MV-4-11 (cell line): ENCODE measurements at regions not wholly inside any gene's neighbourhood (a gene's known extent, or its start where the extent isn't known, plus 50 kb on each side); places are given as distances from the start of the nearest gene placed in this dataset.

Experiments
- DNase-seq: peaks from one replicate; lab custom pipeline; 2025; lab: John Stamatoyannopoulos, UW

GRCh38 chr1:232476538-232476950 lies 153.4 kb downstream of the SIPA1L2 start:
- no peak for DNase-seq

- peak; percentile 71 for DNase-seq
Measured at GRCh38 chr1:232474826-232475225, 155.1 kb downstream of the SIPA1L2 start.

- no peak for DNase-seq
Measured at GRCh38 chr1:232473900-232474299, 156.0 kb downstream of the SIPA1L2 start.

DNA sequence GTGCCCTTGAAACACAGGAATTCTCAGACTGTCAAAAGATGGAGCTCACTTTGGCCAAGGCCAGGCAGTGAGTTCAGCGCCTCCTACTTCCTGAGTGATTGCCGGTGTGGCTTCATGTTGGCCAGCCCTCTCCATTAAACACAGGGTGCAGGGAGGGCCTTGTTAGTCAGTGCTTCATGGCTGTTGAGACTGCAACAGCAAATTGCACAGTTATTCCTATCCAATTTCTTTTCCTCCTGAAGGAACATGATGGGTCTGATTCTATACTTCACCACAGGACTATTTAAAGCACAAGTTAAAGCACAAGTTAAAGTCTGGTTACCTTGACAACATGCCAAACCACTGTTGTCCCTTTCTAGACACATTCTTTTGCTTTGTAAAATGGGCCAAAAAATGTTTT lies 156.6 kb downstream of the SIPA1L2 start:
- no peak for DNase-seq

DNA sequence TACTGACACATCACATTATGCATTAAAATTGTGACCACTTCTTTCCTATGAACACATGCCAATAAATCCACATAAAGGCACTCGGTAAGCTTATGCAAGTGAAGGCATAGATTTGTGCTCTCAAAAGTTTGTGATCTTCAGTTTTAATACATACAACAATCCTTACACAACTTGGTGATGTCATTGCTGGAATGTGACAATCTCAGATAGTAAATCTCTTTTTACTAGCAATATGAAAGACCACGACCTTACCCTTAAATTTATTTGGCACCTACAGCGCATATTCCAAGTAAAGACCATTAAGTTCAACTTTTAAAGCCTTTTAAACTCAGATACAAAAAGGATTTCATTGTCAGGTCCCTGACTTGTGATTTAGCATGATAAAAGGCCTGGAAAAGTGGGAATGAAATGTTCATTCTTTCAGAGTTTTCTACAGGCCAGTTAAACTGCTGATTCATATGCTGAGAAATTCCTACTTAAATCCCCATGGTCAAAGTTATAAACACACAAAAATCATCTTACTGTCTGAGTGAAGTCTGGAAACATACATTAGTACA lies 157.4 kb downstream of the SIPA1L2 start:
- DNase-seq: no peak

GRCh38 chr1:232471250-232471649 lies 158.7 kb downstream of the SIPA1L2 start:
- DNase-seq: peak; percentile 58

DNA sequence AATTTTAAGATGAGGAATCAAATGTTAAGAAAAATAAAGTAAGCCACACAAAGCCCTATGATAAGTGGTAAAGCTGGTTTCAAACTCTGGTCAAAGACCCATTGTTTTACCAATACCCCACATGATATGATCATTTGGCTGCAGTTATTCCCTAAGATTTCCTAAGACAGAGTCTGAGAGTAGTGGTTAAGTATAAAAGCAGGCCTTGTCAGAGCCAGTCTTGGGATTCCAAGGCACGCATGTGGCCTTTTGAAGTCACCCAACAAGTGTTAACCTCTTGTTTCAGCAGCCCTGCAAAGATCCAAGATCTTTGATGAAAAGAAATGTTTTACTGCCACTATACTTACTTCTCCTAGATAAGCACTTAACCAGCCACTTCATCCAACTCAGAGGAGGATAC lies 159.2 kb downstream of the SIPA1L2 start:
- DNase-seq: no peak

- DNase-seq: no peak
Measured at GRCh38 chr1:232468249-232468648, 161.7 kb downstream of the SIPA1L2 start.

DNA sequence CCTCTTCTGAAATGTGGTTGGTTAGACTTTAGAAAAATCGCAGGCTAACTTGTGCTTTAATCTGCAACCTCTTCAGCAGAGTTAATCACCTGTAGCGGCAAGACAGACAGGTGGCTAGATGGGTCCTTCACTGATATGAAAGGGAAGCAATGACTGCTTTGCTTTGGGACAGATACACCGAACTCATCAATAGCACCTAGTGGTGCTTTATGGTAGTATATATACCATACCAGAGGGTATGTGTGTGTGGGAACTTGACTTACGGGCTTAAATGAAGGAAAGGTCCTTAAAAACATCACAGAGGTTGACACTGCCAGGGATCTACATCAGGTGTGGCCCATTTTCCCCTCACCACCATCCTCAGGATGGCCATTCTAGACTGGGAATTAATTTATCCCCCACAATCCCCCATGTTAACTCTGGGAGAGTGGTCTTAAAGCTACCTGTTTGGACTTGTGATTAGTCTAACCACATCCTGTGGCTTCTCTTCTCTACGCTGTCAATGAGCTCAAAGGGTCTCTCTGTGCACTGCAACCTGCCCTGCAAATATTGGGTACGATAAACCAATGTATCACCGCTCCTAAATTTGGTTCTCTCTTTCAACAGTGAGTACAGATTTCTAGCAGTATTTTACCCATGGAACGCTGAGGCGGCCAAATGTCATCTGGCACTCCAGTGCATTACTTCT lies 162.7 kb downstream of the SIPA1L2 start:
- DNase-seq: no peak

DNA sequence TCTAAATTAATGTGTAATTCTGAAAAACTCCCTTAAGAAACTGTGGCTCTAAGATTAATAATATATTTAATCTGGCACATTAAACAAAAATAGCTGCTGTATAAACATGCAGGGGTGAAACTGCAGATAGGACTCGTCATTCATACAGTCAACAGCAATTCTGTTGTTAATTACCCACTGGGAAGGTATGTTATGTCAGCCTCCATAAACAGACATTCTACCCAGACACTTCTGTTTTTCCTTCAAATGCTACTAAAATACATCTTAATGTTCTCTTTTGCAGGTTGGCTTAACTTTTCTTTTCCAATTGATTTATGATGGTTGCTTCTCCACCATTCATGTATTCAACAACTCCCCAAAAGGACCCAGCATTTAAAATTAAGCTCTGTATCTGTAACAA lies 165.6 kb downstream of the SIPA1L2 start:
- no peak for DNase-seq

- peak; percentile 21 for DNase-seq
Measured at GRCh38 chr1:232463225-232463624, 166.7 kb downstream of the SIPA1L2 start.

- no peak for DNase-seq
Measured at GRCh38 chr1:232462213-232462612, 167.7 kb downstream of the SIPA1L2 start.

DNA sequence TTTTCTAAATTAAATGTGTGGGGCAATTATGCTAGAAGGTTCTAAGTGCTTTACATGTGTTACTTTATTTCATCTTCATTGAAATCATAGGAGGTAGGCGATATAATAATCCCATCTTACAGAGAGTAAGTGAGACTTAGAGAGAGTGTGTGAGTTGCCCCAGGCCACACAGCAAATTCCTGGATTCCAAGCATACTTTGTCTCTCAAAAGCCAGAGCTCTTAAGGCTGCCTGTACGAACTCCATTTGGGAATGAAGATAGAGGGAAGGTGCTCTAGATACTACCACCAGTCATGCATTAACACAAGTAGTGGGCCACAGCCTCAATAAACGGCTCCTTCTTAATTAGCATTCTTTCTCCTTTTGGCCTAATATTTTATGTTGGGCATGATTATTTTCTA lies 170.1 kb downstream of the SIPA1L2 start:
- no peak for DNase-seq

- peak; percentile 64 for DNase-seq
Measured at GRCh38 chr1:232459087-232459486, 170.8 kb downstream of the SIPA1L2 start.

- peak; percentile 81 for DNase-seq
Measured at GRCh38 chr1:232457595-232457994, 172.3 kb downstream of the SIPA1L2 start.

DNA sequence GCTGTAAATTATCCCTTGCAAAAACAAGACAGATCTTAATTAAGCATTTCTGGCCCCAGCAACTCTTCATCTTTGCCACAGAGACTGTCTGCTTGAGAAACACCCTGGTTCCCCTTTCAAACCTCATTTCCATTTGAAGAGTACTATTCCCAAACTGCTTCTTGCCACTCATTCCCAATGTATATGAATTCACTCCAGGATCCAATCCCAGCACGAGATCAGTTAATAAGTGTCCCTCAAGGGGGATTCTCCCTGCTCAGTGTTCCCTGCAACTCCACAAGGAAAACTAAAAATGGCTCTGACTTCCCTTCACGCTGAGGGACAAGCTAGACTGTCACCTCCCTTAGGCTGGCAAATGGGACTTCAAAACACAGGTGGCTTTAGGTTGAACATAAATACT lies 173.2 kb downstream of the SIPA1L2 start:
- peak; percentile 44 for DNase-seq

DNA sequence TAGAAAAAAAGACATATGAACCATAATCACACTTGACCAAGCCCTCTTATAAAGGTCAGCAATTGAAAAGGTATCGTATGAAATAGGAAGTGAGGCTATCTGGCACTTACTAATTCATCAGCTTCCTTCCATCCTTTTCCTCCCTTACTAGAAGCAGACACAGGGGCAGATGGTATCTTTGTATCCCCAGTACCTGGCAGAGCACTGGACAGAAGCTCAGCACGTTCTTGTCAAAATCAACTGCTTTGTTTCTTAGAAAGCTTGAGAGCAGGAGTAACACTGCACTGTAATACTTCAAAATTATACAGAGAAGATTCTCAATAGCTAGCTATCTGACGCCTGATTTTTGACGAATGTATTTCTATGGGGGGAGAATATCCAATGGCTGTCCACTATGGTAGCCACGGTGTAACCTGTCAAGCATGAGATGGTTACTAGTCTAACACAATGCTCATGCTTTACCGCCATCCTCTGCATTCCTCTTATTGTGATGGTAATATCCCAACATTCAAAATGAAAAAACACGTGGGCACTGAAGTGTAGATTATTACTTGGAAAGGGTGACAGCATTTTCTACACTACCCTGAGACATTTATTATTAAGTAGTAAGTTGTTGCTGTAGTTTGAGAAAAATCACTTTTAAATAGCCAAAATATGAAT lies 175.6 kb downstream of the SIPA1L2 start:
- no peak for DNase-seq

- DNase-seq: peak; percentile 54
Measured at GRCh38 chr1:232452736-232453440, 177.0 kb downstream of the SIPA1L2 start.

DNA sequence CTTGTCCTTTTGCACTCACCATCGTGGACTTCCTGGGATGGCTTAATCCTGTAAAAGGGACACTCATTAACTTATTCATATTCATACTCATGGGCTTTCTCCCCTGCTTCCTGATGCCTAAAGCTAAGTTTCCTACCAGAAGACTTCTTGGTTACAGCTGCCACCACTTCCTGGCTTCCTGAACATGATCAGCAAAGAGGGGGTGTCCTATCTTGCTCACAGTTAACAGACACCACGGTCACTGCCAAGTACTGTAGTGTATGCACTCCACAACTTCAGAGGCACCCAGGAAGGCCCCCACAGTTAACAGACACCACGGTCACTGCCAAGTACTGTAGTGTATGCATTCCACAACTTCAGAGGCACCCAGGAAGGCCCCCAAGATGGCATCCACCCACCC lies 177.8 kb downstream of the SIPA1L2 start:
- DNase-seq: no peak

DNA sequence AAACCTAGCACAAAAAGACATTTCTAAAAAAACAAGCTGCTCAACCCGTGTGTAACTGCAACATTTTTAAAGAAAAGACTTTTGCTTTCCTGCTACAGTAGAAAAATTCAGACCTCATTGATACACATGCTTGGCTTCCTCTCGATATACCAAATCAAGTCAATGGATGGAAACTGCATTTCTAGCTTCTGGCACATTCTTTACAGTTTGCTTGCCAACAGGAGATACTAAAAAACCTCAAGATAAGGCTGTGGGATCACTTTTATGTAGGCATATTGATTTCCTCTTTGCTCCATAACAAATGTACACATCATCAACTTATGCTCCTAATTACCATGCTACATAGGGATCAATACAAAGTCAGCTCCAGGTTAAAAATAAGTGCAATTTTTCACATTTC lies 178.4 kb downstream of the SIPA1L2 start:
- no peak for DNase-seq

DNA sequence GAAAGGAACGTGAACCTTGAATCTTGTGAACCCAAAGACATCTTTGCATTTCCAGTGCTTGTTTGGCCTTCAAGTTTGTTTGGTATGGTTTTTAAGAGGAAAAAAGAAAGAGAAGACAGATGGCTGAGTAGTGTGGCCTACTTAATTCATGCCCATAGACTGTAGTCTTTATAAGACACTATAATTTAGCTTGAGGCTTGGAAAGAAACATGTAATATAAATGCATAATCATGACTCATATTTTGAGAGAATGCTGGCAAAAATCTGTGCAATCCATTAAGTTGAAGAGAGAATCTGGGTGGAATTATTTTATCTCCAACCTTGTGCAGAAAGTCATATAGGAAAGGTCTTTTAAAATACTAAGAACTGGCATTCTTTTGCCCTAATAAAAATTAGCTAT lies 179.3 kb downstream of the SIPA1L2 start:
- no peak for DNase-seq

DNA sequence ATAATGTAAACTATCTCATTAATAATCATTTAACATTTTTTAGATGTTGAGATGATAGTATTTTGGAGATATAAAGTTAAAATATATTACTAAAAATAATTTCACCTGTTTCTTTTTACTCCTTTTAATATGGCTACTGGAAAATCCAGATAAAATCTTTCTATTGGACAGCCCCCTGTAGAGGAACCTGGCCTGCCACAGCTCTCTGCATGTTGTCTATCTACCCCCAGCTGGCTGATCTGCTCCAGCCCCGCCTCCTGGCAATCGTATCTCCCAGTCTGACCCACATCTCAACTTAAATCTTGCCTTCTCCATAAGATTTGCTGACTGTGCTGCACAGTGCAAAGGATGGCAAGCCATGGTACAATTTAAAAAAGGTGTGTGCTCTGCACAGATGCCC lies 182.8 kb downstream of the SIPA1L2 start:
- no peak for DNase-seq
